Loucy (cell line): ENCODE measurements at regions not wholly inside any gene's neighbourhood (a gene's known extent, or its start where the extent isn't known, plus 50 kb on each side); places are given as distances from the start of the nearest gene placed in this dataset.

Experiments used
- H2AFZ ChIP-seq: fragments of 200-600 bp; sonication (generic); 2 replicates; pipeline ENCODE4 v1.6.0; 2016; ENCODE audit warnings: antibody characterized with exemption, mild to moderate bottlenecking, low read length, moderate library complexity
- H3F3A ChIP-seq: fragments of 200-600 bp; 2 replicates; pipeline ENCODE4 v1.6.0; 2016; ENCODE audit warnings: antibody characterized with exemption, low read depth, mild to moderate bottlenecking
- H3K27me3 ChIP-seq: fragments of 200-600 bp; sonication (generic); 2 replicates; pipeline ENCODE4 v1.6.1; 2014; ENCODE audit warnings: low read length, mild to moderate bottlenecking; ENCODE audit not compliant: insufficient read depth, poor library complexity, severe bottlenecking
- H3K36me3 ChIP-seq: fragments of 200-600 bp; sonication (generic); 2 replicates; pipeline ENCODE4 v1.6.1; 2016; ENCODE audit warnings: low read length; ENCODE audit not compliant: insufficient read depth
- H3K4me1 ChIP-seq: fragments of 200-600 bp; sonication (generic); 2 replicates; pipeline ENCODE4 v1.5.1; 2014; ENCODE audit warnings: low read length, mild to moderate bottlenecking; ENCODE audit not compliant: insufficient read depth, poor library complexity, severe bottlenecking
- H3K4me2 ChIP-seq: fragments of 200-600 bp; sonication (generic); 2 replicates; pipeline ENCODE4 v1.6.0; 2014; ENCODE audit warnings: antibody characterized with exemption, low read length, low read depth, mild to moderate bottlenecking; ENCODE audit not compliant: poor library complexity, severe bottlenecking
- H3K4me3 ChIP-seq: fragments of 200-600 bp; sonication (generic); 2 replicates; pipeline ENCODE4 v1.5.1; 2014; ENCODE audit warnings: low read length, mild to moderate bottlenecking, mixed read lengths; ENCODE audit not compliant: poor library complexity, severe bottlenecking
- H3K79me2 ChIP-seq: fragments of 200-600 bp; sonication (generic); 2 replicates; pipeline ENCODE4 v1.6.1; 2014; ENCODE audit warnings: low read length; ENCODE audit not compliant: insufficient read depth
- H3K9ac ChIP-seq: fragments of 200-600 bp; sonication (generic); 2 replicates; pipeline ENCODE4 v1.6.0; 2014; ENCODE audit warnings: mild to moderate bottlenecking, low read depth, low read length, moderate library complexity; ENCODE audit not compliant: poor library complexity, severe bottlenecking
- H3K9me2 ChIP-seq: fragments of 200-600 bp; sonication (generic); replicated peaks from 2 replicates; pipeline ENCODE4 v1.6.1; 2016; ENCODE audit warnings: low read depth, low read length, mixed read lengths
- H3K9me3 ChIP-seq: fragments of 200-600 bp; sonication (generic); 2 replicates; pipeline ENCODE4 v1.6.1; 2014; ENCODE audit warnings: mild to moderate bottlenecking, antibody characterized with exemption, low read length, low read depth; ENCODE audit not compliant: insufficient read depth
- H4K20me1 ChIP-seq: fragments of 200-600 bp; sonication (generic); 2 replicates; pipeline ENCODE4 v1.6.0; 2014; ENCODE audit warnings: antibody characterized with exemption, low read length, mild to moderate bottlenecking; ENCODE audit not compliant: insufficient read depth, poor library complexity, severe bottlenecking
- CTCF ChIP-seq: fragments of 200-600 bp; sonication (generic); conservative IDR thresholded peaks from 2 replicates; pipeline ENCODE4 v1.5.1; 2014; ENCODE audit warnings: mild to moderate bottlenecking, antibody characterized with exemption, low read length
- EZH2phosphoT487 ChIP-seq: fragments of 200-600 bp; IDR thresholded peaks from 2 replicates; pipeline ENCODE4 v1.6.1; 2018; ENCODE audit warnings: antibody characterized with exemption, mild to moderate bottlenecking, moderate library complexity, borderline replicate concordance

- H4K20me1 ChIP-seq: no peaks in the 10 kb centered on the region
- no peak overlapping the region for H3K4me2 ChIP-seq
- H3K79me2 ChIP-seq: no peaks in the 10 kb centered on the region
- H2AFZ ChIP-seq: no peak overlapping the region
- no peaks in the 10 kb centered on the region for H3K4me1 ChIP-seq
- H3K9ac ChIP-seq: no peak overlapping the region
- no peaks in the 10 kb centered on the region for H3K36me3 ChIP-seq
- no peaks in the 10 kb centered on the region for H3F3A ChIP-seq
- no peak overlapping the region for H3K4me3 ChIP-seq
- TF ChIP-seq EZH2phosphoT487: no peak
- no peak for TF ChIP-seq CTCF
- no peaks in the 10 kb centered on the region for H3K27me3 ChIP-seq
- no peaks in the 10 kb centered on the region for H3K9me3 ChIP-seq
- no peaks in the 10 kb centered on the region for H3K9me2 ChIP-seq
Measured at GRCh38 chr1:5342172-5342571, 650.1 kb downstream of the NPHP4 start.

GRCh38 chr1:5341471-5341870 lies 650.8 kb downstream of the NPHP4 start:
- no peak overlapping the region for H3K9ac ChIP-seq
- TF ChIP-seq CTCF: no peak
- no peak for TF ChIP-seq EZH2phosphoT487
- no peaks in the 10 kb centered on the region for H3K79me2 ChIP-seq
- H2AFZ ChIP-seq: no peak overlapping the region
- no peaks in the 10 kb centered on the region for H3K9me3 ChIP-seq
- H3K27me3 ChIP-seq: no peaks in the 10 kb centered on the region
- H3F3A ChIP-seq: no peaks in the 10 kb centered on the region
- H3K9me2 ChIP-seq: no peaks in the 10 kb centered on the region
- no peak overlapping the region for H3K4me2 ChIP-seq
- no peaks in the 10 kb centered on the region for H3K36me3 ChIP-seq
- no peak overlapping the region for H3K4me3 ChIP-seq
- H4K20me1 ChIP-seq: no peaks in the 10 kb centered on the region
- H3K4me1 ChIP-seq: no peaks in the 10 kb centered on the region

GRCh38 chr1:5340560-5341130 lies 651.6 kb downstream of the NPHP4 start:
- Histone ChIP-seq H3K27me3 (no peaks in the 10 kb centered on the region), H2AFZ (no peak overlapping the region), H4K20me1 (no peaks in the 10 kb centered on the region), H3K9ac (no peak overlapping the region), H3K9me2 (no peaks in the 10 kb centered on the region), H3K4me2 (no peak overlapping the region), H3K79me2 (no peaks in the 10 kb centered on the region), H3K4me3 (no peak overlapping the region), H3K36me3 (no peaks in the 10 kb centered on the region), H3K9me3 (no peaks in the 10 kb centered on the region; the same call in 1 of the 2 replicates), H3F3A (no peaks in the 10 kb centered on the region), H3K4me1 (no peaks in the 10 kb centered on the region)
- no peak for TF ChIP-seq EZH2phosphoT487
- TF ChIP-seq CTCF: no peak
